KMS-11 (cell line): ENCODE measurements at regions not wholly inside any gene's neighbourhood (a gene's known extent, or its start where the extent isn't known, plus 50 kb on each side); places are given as distances from the start of the nearest gene placed in this dataset.

Source experiments
- H2AFZ ChIP-seq: fragments of 200-600 bp; sonication (generic); 2 replicates; pipeline ENCODE4 v1.6.1; 2016; ENCODE audit warnings: antibody characterized with exemption, mixed run types, low read depth
- H3K27ac ChIP-seq: fragments of 200-600 bp; sonication (generic); 2 replicates; pipeline ENCODE4 v1.6.1; 2016; ENCODE audit warnings: mild to moderate bottlenecking, mixed run types
- H3K27me3 ChIP-seq: fragments of 200-600 bp; sonication (generic); 2 replicates; pipeline ENCODE4 v1.6.1; 2017; ENCODE audit warnings: mild to moderate bottlenecking, low read depth, mixed run types, moderate library complexity; ENCODE audit not compliant: insufficient read depth
- H3K36me3 ChIP-seq: fragments of 200-600 bp; sonication (generic); 2 replicates; pipeline ENCODE4 v1.6.1; 2017; ENCODE audit warnings: mild to moderate bottlenecking, mixed run types; ENCODE audit not compliant: insufficient read depth
- H3K4me1 ChIP-seq: fragments of 200-600 bp; sonication (generic); 2 replicates; pipeline ENCODE4 v1.6.1; 2016; ENCODE audit warnings: mild to moderate bottlenecking, low read depth, mixed run types; ENCODE audit not compliant: poor library complexity, severe bottlenecking
- H3K4me2 ChIP-seq: fragments of 200-600 bp; sonication (generic); 2 replicates; pipeline ENCODE4 v1.7.0; 2016; ENCODE audit warnings: mild to moderate bottlenecking, mixed run types
- H3K4me3 ChIP-seq: fragments of 200-600 bp; sonication (generic); IDR thresholded peaks from 2 replicates; pipeline ENCODE4 v1.6.1; 2017; ENCODE audit warnings: low read depth, low read length, mixed read lengths; ENCODE audit not compliant: insufficient read depth
- H3K79me2 ChIP-seq: fragments of 200-600 bp; sonication (generic); 2 replicates; pipeline ENCODE4 v1.6.1; 2016; ENCODE audit warnings: low read depth, mixed run types; ENCODE audit not compliant: insufficient read depth
- H3K9ac ChIP-seq: fragments of 200-600 bp; sonication (generic); 2 replicates; pipeline ENCODE4 v1.6.1; 2016; ENCODE audit warnings: mild to moderate bottlenecking, mixed run types
- H4K20me1 ChIP-seq: fragments of 200-600 bp; sonication (generic); 2 replicates; pipeline ENCODE4 v1.6.1; 2016; ENCODE audit warnings: mild to moderate bottlenecking, mixed run types; ENCODE audit not compliant: insufficient read depth
- CTCF ChIP-seq: fragments of 200-600 bp; sonication (generic); conservative IDR thresholded peaks from 2 replicates; pipeline ENCODE4 v1.6.1; 2017; ENCODE audit warnings: low read depth, mild to moderate bottlenecking, antibody characterized with exemption, low read length, moderate library complexity, mixed read lengths

GRCh38 chr7:21172800-21173199 lies 255.1 kb upstream of the SP4 start:
- Histone ChIP-seq H3K27me3 (no peaks in the 10 kb centered on the region), H3K36me3 (no peaks in the 10 kb centered on the region)
- no peak for TF ChIP-seq CTCF

GRCh38 chr7:21173436-21173835 lies 254.4 kb upstream of the SP4 start:
- Histone ChIP-seq H4K20me1 (no peaks in the 10 kb centered on the region), H3K4me1 (no peaks in the 10 kb centered on the region), H2AFZ (no peak overlapping the region), H3K9ac (no peak overlapping the region), H3K27me3 (no peaks in the 10 kb centered on the region), H3K4me3 (no peak overlapping the region), H3K36me3 (no peaks in the 10 kb centered on the region), H3K4me2 (no peak overlapping the region), H3K79me2 (no peaks in the 10 kb centered on the region), H3K27ac (no peak overlapping the region)
- no peak for TF ChIP-seq CTCF

More at GRCh38 chr7:21172800-21173199, 255.1 kb upstream of the SP4 start:
- H3K27ac ChIP-seq: no peak overlapping the region
- H3K79me2 ChIP-seq: no peaks in the 10 kb centered on the region
- no peak overlapping the region for H3K9ac ChIP-seq
- no peak overlapping the region for H2AFZ ChIP-seq
- H3K4me1 ChIP-seq: no peaks in the 10 kb centered on the region
- no peak overlapping the region for H3K4me2 ChIP-seq
- no peak overlapping the region for H3K4me3 ChIP-seq
- no peaks in the 10 kb centered on the region for H4K20me1 ChIP-seq

GRCh38 chr7:21175714-21176113 lies 252.2 kb upstream of the SP4 start:
- no peaks in the 10 kb centered on the region for H3K27me3 ChIP-seq
- no peak overlapping the region for H3K27ac ChIP-seq
- H3K79me2 ChIP-seq: no peaks in the 10 kb centered on the region
- H3K36me3 ChIP-seq: no peaks in the 10 kb centered on the region
- no peaks in the 10 kb centered on the region for H4K20me1 ChIP-seq
- TF ChIP-seq CTCF: no peak
- H3K4me1 ChIP-seq: no peaks in the 10 kb centered on the region
- H3K4me2 ChIP-seq: no peak overlapping the region
- no peak overlapping the region for H3K9ac ChIP-seq
- H2AFZ ChIP-seq: no peak overlapping the region
- no peak overlapping the region for H3K4me3 ChIP-seq

GRCh38 chr7:21184942-21185652 lies 242.8 kb upstream of the SP4 start:
- no peak overlapping the region for H3K27ac ChIP-seq
- TF ChIP-seq CTCF: no peak
- 0 out of 2 replicates have a peak overlapping the region, but pooled peaks have one; percentile 19 for H3K4me2 ChIP-seq
- H3K36me3 ChIP-seq: no peaks in the 10 kb centered on the region
- H3K27me3 ChIP-seq: no peaks in the 10 kb centered on the region
- no peaks in the 10 kb centered on the region for H3K4me1 ChIP-seq
- H3K9ac ChIP-seq: no peak overlapping the region
- no peak overlapping the region for H3K4me3 ChIP-seq
- no peaks in the 10 kb centered on the region for H3K79me2 ChIP-seq
- peak overlapping the region; percentile 2; the same call in 1 of the 2 replicates for H2AFZ ChIP-seq
- no peaks in the 10 kb centered on the region for H4K20me1 ChIP-seq
